ENCODE measurements at regions not wholly inside any gene's neighbourhood (a gene's known extent, or its start where the extent isn't known, plus 50 kb on each side); places are given as distances from the start of the nearest gene placed in this dataset.

DNA sequence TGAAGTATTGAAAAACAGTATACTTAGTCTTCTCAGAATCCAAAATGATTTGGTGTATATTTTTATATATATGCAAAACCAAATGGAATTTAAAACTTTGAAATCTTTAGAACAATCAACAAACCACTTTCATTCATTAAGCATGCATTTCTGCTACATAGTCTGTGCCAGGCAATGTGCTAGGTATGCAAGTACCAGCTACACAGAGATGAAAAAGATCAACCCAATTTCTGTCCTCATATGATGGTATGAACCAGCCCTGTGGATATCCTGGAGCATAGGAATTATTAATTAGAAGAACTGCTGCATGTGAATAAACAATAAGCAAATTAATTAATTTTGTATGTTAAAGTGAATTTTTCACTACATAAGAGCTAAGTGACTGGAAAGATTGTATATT is 51.2 kb upstream of the RTN4 start:
- no peak overlapping the region for H3K4me3 ChIP-seq (ENCODE audit: low read length)
- H3K27me3 ChIP-seq (ENCODE audit: insufficient read depth, low read length) = no peaks in the 10 kb centered on the region
- H3K9me3 ChIP-seq (ENCODE audit: insufficient read depth, low read depth, low read length) = no peaks in the 10 kb centered on the region
- H3K36me3 ChIP-seq (ENCODE audit: insufficient read depth, low read length) = no peaks in the 10 kb centered on the region
- H3K9ac ChIP-seq (ENCODE audit: low read depth, low read length) = no peak overlapping the region
- H3K27ac ChIP-seq (ENCODE audit: low read depth, low read length) = no peak overlapping the region
- peaks cover 5% of the 10 kb centered on the region; the same call in 1 of the 2 replicates for H3K4me1 ChIP-seq (ENCODE audit: insufficient read depth, low read length)

DNA sequence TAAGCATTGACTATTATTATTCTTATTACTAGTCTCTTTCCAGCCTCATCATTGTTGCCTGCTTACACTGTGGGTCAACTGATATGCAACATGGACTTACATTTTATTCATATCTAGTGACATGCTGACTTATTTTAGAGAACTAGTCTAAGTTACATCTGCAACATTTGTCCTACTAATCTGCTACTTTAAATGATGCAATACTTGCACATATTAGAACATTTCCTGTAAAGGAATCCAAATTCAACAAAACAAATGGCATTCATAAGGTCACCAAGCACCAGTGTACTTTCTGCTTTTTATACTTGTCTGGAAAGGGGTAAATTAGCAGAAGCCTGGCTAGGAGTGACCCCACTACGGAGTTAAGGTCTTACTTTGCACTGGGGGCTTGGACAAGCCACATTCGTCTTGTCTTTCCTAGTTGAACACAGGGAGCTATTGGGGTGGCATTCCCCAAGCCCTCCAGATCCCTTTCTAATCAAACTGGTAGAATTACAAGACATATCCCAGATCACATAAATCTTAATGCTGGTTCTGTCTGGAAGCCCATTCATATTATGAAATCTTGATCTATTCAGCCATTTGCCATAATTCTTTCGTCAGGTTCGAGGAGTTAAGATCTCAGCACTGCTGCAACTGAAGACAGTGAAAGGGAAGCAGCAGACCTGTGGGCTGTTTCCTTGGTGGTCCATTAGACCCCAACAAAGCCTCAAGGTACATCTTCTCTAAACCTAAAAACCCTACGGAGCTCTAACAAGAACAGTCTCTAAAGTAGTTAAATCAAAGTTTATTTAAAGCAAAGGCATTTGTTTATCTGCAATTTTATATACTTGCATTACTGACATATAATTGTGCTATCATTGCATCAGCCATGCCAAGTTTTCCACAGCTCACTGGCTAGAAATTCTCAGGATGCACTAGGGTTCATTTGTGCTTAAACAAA is 49.9 kb upstream of the RTN4 start:
- H3K4me1 ChIP-seq (ENCODE audit: insufficient read depth, low read length) = peaks cover 5% of the 10 kb centered on the region; the same call in 1 of the 2 replicates

More for the DNA sequence above, 49.9 kb upstream of the RTN4 start:
- no peaks in the 10 kb centered on the region for H3K36me3 ChIP-seq (ENCODE audit: insufficient read depth, low read length)
- H3K4me3 ChIP-seq (ENCODE audit: low read length) = no peak overlapping the region
- no peaks in the 10 kb centered on the region for H3K27me3 ChIP-seq (ENCODE audit: insufficient read depth, low read length)
- no peak overlapping the region for H3K27ac ChIP-seq (ENCODE audit: low read depth, low read length)
- no peak overlapping the region for H3K9ac ChIP-seq (ENCODE audit: low read depth, low read length)
- 95% methylated on average over 4 of the region's 5 CpGs for WGBS
- H3K9me3 ChIP-seq (ENCODE audit: insufficient read depth, low read depth, low read length) = no peaks in the 10 kb centered on the region
